ENCODE measurements at regions not wholly inside any gene's neighbourhood (a gene's known extent, or its start where the extent isn't known, plus 50 kb on each side); places are given as distances from the start of the nearest gene placed in this dataset.

DNA sequence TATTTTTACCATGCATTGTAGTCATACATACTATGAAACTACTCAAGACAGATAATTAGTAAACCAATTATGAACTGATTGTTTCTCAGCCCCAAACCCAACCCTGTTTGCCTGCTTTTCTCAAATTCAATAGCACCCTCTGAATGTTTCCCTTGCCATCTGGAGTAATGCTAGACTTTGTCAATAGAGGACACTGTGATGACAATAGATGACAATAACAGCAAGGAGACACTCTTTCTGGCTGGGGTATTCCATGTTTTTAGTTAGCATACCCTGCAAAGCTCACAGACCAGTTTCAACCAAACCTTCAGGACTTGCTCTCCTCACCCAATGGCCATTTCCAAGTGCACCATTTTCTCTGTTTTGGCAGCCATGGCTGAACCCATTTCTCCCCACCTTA lies 108.5 kb upstream of the LRRC7 start:
- no peak for DNase-seq (ENCODE audit: low spot score in 2 of 2)
- Histone ChIP-seq H3K4me3 (no peak overlapping the region), H3K9me3 (no peaks in the 10 kb centered on the region), H3K4me1 (no peaks in the 10 kb centered on the region), H3K27ac (no peak overlapping the region), H3K27me3 (no peaks in the 10 kb centered on the region), H3K36me3 (no peaks in the 10 kb centered on the region)
- TF ChIP-seq POLR2AphosphoS5 (IDR thresholded peaks at IDR 0.05) (no peak), POLR2A (IDR thresholded peaks at IDR 0.05) (no peak)
- TF ChIP-seq, protein P1, sequence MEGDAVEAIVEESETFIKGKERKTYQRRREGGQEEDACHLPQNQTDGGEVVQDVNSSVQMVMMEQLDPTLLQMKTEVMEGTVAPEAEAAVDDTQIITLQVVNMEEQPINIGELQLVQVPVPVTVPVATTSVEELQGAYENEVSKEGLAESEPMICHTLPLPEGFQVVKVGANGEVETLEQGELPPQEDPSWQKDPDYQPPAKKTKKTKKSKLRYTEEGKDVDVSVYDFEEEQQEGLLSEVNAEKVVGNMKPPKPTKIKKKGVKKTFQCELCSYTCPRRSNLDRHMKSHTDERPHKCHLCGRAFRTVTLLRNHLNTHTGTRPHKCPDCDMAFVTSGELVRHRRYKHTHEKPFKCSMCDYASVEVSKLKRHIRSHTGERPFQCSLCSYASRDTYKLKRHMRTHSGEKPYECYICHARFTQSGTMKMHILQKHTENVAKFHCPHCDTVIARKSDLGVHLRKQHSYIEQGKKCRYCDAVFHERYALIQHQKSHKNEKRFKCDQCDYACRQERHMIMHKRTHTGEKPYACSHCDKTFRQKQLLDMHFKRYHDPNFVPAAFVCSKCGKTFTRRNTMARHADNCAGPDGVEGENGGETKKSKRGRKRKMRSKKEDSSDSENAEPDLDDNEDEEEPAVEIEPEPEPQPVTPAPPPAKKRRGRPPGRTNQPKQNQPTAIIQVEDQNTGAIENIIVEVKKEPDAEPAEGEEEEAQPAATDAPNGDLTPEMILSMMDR (IDR thresholded peaks at IDR 0.05) = no peak
- intact Hi-C loops (cut with DNase I; ENCODE audit: low total_unique reads) = no loop called here

DNA sequence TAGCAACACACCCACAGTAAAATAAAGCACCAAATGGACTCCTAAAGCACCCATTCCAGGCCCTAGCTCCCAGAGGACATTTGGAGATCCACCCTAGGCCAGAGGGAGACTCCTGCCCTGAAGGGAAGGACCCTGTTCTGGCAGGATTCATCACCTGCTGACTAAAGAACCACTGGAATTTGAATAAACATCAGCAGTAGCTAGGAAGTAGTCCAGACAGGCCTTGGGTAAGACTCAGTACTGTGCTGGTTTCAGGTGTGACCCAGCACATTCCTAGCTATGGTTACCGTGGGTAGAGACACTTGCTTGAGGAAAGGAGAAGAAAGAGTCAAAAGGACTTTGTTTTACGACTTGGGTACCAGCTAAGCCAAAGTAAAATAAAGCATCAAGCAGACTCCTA lies 92.7 kb upstream of the LRRC7 start:
- Histone ChIP-seq H3K36me3 (no peaks in the 10 kb centered on the region), H3K9me3 (no peaks in the 10 kb centered on the region), H3K4me3 (no peak overlapping the region), H3K27ac (no peak overlapping the region), H3K27me3 (no peaks in the 10 kb centered on the region), H3K4me1 (no peaks in the 10 kb centered on the region)
- no peak for TF ChIP-seq POLR2A (IDR thresholded peaks at IDR 0.05)
- TF ChIP-seq, protein P1 (IDR thresholded peaks at IDR 0.05) = no peak
- TF ChIP-seq POLR2AphosphoS5 (IDR thresholded peaks at IDR 0.05) = no peak
- DNase-seq (ENCODE audit: low spot score in 2 of 2) = no peak
- intact Hi-C loops (cut with DNase I; ENCODE audit: low total_unique reads) = no loop called here

DNA sequence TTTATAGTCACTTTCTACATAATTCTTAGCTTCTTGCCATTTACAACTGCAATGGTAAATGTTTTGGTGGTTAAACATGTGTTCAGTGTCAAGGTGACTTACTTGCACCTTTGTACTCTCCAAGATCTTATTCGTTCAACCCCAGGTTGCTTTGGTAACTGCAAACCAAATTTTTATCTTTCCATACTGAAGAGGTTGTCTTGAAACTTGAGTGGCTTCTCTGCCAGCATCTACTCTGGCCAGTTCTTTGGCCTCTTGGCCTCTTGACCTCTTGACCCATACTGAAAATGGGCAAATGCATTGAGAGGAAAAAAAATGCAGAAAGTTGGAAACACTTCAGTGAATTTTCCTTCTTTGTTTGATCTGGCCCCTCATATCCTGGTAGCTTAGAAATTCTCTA lies 88.0 kb upstream of the LRRC7 start:
- DNase-seq (ENCODE audit: low spot score in 2 of 2) = no peak

GRCh38 chr1:69483246-69483645 lies 84.5 kb upstream of the LRRC7 start:
- intact Hi-C loops (cut with DNase I; ENCODE audit: low total_unique reads) = no loop called here
- H3K36me3 ChIP-seq = no peaks in the 10 kb centered on the region
- no peak overlapping the region for H3K27ac ChIP-seq
- no peaks in the 10 kb centered on the region for H3K9me3 ChIP-seq
- no peaks in the 10 kb centered on the region for H3K4me1 ChIP-seq
- H3K27me3 ChIP-seq = no peaks in the 10 kb centered on the region
- H3K4me3 ChIP-seq = no peak overlapping the region
- DNase-seq (ENCODE audit: low spot score in 2 of 2) = no peak
- TF ChIP-seq POLR2AphosphoS5 (IDR thresholded peaks at IDR 0.05) = no peak
- no peak for TF ChIP-seq POLR2A (IDR thresholded peaks at IDR 0.05)
- TF ChIP-seq, protein P1 (IDR thresholded peaks at IDR 0.05) = no peak

More for the DNA sequence above, 88.0 kb upstream of the LRRC7 start:
- intact Hi-C loops (cut with DNase I; ENCODE audit: low total_unique reads) = no loop called here
- H3K27me3 ChIP-seq = no peaks in the 10 kb centered on the region
- no peaks in the 10 kb centered on the region for H3K36me3 ChIP-seq
- no peaks in the 10 kb centered on the region for H3K9me3 ChIP-seq
- no peak overlapping the region for H3K27ac ChIP-seq
- TF ChIP-seq, protein P1 (IDR thresholded peaks at IDR 0.05) = no peak
- TF ChIP-seq POLR2AphosphoS5 (IDR thresholded peaks at IDR 0.05) (no peak), POLR2A (IDR thresholded peaks at IDR 0.05) (no peak)
- H3K4me1 ChIP-seq = no peaks in the 10 kb centered on the region
- H3K4me3 ChIP-seq = no peak overlapping the region

DNA sequence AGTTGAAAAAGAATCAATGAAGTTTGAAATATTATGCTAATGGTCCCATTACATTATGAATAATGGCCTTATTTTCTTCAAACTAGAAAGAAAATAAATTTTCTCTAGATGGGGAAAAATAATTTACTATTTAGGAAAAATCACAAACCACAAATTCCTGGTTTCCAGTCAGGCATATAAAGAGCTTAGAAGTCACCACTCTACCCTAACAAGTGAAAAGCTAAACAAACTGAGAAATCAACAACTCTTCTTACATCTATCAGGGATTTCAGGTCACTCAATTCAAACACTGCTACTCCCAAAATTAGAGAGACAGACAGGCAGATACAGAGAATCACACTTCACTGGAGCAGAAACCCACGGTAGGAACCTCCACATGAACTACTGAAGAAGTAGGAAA lies 82.1 kb upstream of the LRRC7 start:
- Histone ChIP-seq H3K4me1 (no peaks in the 10 kb centered on the region), H3K4me3 (no peak overlapping the region), H3K36me3 (no peaks in the 10 kb centered on the region), H3K27ac (no peak overlapping the region), H3K27me3 (no peaks in the 10 kb centered on the region), H3K9me3 (no peaks in the 10 kb centered on the region)
- intact Hi-C loops (cut with DNase I; ENCODE audit: low total_unique reads) = no loop called here
- TF ChIP-seq POLR2AphosphoS5 (IDR thresholded peaks at IDR 0.05) = no peak
- TF ChIP-seq, protein P1 (IDR thresholded peaks at IDR 0.05) = no peak
- DNase-seq (ENCODE audit: low spot score in 2 of 2) = no peak

All from breast epithelium (tissue), 4 donors.